GM18867 (cell line): ENCODE measurements at regions not wholly inside any gene's neighbourhood (a gene's known extent, or its start where the extent isn't known, plus 50 kb on each side); places are given as distances from the start of the nearest gene placed in this dataset.
A peak's percentile ranks its signal among the peaks of the same experiment; 100 is the strongest.

Experiments
- ATAC-seq: cut with Tn5 transposase; IDR thresholded peaks from one replicate; pipeline ENCODE4 v1.9.1; 2021; ENCODE audit warnings: mild to moderate bottlenecking, moderate library complexity; ENCODE audit not compliant: unreplicated experiment

DNA sequence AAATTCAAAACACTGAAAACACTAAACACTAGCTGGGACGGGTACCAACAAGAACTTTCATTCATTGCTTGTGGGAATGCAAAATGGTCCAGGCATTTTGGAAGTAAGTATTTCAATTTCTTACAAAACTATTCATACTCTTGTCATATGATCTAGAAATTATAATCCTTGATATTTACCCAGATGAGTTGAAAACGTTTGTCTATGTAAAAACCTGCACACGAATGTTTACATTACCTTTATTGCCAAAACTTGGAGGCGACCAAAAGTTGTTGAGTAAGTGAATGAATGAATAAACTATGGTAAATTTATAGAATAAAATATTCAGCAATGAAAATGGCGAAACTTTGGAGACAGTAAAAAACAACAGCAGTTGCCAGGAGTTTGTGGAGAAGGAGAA, 222.1 kb upstream of the EDIL3 start:
- ATAC-seq = no peak

DNA sequence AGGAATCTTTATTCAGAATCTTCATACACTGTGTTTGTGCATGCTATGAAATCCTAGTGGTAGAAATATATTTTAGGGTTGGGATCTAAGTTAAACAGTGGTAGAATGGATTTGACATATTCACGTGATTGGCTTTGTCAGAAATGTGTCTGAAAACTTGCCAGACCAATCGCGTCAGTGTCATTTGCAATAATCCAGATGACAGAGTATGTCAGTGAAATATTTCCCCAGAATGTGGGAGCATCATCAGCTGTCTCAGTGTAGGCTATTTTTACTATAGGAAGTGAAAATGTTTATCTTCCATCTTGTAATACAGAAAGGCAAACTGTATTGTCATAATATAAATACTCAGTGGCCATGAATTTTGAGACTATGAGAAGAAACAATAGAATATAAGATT, 220.6 kb upstream of the EDIL3 start:
- ATAC-seq = no peak

DNA sequence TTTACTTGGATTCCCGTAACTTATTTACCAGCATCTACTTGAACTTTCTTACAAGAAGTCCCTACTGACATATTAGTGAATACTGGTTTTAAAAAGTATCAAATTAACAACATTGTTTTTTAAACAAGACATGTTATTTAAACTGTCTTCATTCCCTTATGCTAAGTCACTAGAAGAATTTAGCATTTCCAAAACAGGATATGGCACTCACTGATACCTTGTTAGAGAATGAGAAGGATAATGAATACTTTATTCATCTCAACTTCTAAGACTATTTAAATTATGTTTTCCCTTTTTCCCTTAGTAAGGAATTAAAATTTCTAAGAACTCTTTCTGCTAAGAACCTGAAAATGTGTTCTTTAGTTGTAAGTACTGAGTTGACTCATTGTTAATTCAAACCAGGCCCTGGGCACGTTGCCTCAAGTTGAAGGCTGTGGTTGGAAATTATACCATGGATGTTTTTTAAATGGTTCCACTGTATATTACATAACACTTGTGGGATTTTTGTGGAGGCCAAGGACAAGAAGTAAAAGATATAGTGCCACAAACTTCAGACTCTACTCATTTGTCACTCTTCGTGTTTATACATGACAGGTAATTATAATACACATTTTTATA, 219.0 kb upstream of the EDIL3 start:
- no peak for ATAC-seq

DNA sequence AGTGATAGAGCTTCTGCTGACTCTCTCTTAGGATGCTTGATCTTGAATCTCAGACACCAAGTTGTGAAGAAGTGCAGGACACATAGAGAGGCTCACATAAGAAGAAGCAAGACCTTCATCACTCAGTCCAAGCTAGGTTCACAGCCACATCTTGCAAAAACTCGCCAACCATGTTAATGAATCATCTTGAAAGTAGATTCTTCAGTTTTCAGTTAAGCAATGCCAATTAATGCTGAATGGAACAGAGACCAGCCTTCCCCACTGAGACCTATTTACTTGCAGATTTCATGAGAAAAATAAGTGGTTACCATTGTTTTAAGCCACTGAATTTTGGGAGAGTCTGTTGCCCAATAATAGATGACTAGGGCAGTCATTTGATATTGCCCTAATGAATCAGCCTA, 217.7 kb upstream of the EDIL3 start:
- ATAC-seq = peak; percentile 73

DNA sequence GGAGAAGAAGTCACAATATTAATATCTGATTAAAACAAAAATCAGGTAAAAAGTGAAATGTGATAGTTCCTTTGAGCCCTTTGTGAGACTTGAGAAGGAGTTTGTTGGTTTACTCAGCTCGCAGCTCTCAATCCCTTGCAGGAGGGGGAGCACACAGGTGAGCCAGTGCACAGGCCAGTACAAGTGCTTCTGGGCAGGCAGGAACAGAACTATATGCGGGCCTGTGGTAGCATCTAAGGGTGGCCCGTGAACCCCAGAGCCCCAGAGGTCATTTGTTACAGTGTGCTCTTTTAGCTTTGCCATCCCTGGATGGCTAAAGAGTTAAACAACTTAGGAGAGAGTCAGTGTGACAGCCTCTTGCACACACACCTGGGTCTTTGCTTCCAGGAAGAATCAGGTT, 215.3 kb upstream of the EDIL3 start:
- ATAC-seq = no peak

DNA sequence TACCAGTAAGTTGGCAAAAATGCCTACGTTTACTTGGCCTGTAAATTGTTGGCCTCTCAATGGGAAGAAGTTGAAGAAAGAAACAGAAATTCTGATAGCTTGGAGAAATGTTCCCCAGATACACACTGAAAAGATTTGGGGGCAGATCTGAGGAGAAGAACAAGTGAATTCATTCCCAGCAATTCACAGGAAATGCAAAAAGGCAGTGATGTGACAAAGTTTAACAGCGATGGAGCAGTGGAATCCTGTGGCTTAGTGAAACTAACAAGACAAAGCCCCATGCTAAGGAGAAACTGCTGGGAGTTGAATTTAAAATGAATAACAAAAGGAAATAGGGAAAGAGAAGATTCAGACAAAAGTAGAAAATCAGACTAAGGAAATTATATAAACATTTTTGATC, 213.2 kb upstream of the EDIL3 start:
- ATAC-seq = no peak

DNA sequence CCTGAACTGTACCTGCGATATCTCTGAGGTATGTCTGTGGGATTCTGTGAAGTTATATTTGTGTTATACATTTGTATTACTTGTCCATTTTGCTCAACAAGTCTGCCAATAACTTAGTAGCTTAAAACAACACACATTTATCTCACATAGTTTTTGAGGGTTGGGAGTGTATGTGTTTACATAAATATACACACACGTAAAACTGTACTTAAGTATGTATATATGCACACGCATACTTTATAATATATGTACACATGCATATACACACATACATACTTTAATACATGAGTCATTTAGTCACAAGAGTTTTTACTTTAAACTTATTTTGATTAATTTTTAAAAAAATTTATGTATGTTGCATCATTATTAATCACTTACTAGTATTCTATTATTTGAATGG, 205.9 kb upstream of the EDIL3 start:
- ATAC-seq = no peak

DNA sequence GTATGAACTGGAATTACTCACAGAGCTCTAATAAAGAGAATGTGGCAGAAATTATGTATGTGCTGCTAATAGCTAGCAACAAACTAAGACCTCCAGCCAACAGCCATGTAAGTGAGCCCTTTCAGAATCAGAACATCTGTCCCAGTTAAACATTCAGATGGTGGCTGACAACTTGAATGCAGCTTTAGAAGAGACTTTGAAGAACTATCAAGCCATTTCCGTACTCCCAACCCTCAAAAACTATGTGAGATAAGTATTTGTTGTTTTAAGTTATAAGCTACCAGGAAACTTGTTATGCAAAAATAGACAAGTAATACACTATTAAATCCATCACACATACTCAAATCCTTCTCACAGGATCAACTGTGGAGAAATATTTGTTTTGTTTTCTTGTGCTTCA, 205.2 kb upstream of the EDIL3 start:
- no peak for ATAC-seq

DNA sequence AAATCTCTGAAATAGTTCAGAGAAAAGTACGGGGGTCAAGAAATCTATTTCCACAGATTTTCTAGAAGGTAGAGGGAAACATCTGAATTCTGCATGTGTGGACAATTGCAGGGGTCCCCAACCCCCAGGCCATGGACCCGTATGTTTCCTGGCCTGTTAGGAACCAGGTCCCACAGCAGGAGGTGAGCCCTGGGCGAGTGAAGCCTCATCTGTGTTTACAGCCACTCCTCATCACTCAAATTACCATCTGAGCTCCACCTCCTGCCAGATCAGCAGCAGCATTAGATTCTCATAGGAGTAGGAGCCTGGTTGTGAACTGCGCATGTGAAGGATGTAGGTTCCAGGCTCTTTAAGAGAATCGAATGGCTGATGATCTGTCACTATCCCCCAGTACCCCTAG, 200.5 kb upstream of the EDIL3 start:
- ATAC-seq = no peak

DNA sequence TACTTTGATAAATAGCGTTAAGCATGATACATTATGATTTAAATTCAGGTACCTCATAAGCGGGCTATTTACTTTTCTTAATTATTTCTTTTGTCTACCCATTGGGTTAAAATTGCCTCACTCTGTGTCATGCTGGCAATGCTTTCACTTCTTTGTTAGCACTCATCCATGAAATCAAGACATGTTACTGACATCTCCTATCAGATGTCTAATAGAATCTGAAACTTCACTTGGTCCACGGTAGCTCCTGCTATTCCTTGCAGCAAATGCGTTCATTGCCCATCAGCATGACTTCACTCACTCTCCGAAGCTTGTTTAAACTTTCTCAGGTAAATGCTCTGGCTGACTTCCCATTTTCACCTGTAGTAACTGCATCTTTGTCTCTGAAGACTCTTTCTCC, 193.5 kb upstream of the EDIL3 start:
- no peak for ATAC-seq

DNA sequence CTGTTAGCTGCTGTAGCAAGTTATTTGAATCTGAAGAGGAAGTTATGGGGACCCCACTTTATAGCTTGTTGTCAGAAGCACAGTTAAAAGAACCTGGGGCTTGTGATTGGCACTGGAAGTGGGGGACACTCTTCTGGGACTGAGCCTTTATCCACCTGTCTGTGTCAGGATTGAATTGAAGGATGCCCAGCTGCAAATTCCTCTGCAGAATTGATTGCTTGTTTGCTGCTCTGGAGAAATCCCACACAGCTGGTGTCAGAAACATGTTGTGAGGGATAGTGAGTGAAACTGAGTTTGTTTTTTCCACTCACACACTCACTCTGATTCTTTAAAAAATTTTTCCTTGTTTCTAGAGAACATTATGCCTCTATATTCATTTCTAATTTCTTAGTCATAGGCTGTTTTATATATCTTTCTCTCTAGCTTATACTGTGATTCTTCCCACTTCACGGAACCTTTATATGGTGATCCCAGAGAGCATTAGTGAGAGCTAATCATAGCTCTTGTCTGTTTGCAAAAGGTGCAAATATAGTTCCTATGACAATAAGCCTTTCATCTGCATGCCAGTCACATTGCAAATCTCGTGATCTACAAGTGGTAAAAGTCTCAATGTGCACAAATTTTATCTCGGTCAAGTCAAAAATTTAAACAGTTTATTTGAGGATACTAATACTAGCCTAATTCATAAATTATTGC, 188.5 kb upstream of the EDIL3 start:
- no peak for ATAC-seq

DNA sequence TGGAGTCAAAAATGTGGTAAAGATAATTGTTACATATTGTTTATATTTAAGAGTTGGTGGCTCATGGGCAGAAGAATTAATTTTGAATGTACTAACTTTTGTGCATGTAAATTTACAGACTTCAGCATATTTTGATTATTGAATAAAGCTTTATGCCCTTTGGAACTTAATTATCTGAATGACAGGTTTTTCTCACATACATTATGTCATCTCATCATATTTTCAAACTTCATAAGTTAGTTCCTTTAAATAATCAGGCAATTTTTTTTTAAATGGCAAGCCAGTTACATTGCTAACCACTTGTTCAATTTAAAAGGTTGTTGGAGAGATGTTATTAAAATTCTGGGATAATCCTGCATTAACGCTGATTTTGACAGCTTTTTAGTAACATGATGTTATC, 184.6 kb upstream of the EDIL3 start:
- ATAC-seq = no peak

DNA sequence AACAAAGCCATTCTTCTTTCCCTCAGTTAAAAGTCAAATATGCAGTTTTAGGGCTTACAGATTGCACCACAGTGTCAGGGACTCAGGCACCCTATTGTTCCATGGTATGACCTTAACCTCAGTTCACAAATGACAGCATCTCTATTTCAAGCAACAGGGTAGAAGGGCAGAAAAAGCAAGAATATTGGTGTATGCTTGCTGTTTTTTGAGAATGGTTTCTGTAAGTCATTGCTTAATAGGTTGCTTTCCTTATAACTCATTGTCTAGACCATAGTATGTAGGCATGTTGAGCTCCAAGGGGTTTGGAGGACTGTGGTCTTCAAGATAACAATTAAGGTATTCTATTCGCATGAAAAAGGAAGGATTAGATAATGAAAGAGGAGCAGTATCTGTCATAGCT, 183.5 kb upstream of the EDIL3 start:
- no peak for ATAC-seq

DNA sequence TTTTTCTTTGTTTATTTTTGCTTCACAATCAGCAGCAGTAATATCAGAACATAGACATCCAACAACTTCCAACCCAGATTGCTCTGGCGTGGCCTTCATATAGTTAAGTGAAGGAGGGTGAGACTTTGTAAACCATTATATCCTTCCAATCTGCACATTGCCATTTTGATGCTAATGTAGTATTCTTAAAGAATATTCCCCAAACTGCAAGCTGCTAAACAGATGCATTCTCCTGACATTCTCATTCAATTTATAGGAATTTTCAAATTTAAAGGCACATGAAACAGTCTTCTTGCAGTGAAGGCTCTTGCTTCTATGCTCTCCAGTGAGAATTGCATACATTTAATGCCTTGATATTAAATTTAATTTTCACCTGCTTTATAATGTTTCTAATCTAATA, 181.2 kb upstream of the EDIL3 start:
- no peak for ATAC-seq

DNA sequence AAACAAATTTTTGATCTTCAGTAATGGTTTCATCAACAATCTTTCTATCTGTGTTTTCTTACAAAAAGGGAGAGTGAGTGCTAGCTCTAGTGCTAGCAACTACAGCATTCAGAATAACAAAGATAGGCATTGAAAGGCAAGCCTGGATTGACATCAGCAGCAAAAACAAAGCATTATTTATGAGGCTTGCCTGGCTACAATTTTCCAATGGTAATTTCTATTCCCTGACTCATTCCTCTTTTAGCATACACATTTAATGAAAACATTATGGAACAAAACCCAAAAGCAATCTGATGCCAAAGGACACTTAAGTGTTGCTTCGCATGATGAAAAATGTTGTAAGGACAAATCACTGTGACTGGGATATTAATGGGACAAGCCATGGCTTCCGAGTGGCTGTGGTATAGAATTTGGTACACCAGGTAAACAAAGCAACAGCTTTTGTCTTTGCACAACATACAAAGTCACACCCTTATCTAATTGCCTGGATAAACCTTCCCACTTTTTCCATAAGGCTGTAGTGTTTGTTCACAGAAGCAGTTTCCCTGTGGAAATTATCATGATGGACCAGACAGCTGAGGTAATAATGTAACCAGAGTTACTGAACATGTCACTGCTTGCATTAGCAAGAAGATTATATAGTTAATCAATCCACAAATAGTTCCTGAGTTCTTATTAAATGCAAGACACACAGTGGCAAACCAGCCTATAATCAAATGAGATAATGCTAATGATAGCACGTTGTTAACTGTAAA, 179.8 kb upstream of the EDIL3 start:
- ATAC-seq = no peak

DNA sequence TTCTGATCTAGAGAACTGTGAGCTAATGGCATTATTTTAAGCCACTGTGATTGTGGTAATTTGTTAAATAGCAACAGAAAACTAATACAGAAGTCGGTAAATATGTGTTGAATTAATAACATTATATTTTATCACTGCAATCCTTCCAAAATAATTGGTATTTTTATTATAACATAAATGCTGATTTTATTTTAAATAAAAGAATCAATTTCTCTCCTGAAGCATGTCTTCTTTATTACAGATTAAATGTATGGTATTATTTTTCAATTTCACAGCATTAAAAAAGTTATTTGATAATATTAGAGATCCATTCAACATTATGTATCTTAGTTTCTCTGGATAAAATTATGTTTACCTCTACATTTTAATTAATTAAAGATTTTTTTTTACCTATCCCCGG, 165.5 kb upstream of the EDIL3 start:
- ATAC-seq = no peak

DNA sequence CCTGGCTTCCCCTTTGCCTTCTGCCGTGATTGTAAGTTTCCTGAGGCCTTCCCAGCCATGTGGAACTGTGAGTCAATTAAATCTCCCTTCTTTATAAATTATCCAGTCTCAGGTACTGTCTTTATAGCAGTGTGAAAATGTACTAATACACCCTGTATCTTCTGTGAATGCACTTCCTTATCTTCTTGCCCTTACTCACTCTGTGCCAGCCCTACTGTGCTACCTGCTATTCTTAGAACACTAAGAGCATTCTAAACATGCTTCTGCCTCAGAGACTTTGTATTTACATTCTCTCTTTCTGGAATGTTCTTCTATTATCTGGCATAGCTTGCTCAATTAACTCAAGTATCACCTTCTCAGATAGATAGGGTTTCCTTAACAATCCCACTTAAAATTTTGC, 164.4 kb upstream of the EDIL3 start:
- no peak for ATAC-seq

DNA sequence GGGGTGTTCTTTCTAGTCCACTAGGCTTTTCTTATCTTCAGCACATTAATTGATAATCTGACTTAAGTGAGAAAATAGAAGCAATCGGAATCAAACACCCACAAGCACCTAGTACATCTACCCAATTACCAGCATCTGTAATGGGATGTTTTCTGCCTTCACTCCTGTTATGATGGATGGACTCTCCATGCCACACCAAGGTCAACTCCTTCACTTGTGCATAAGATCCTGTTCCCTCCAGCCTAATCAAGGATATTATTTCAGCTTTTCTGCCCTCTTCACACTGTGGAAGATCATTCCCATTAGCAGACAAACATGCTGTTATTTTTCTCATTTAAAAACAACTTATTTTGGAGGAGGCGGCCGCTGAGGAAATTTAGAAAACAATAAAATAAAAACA, 162.0 kb upstream of the EDIL3 start:
- no peak for ATAC-seq

DNA sequence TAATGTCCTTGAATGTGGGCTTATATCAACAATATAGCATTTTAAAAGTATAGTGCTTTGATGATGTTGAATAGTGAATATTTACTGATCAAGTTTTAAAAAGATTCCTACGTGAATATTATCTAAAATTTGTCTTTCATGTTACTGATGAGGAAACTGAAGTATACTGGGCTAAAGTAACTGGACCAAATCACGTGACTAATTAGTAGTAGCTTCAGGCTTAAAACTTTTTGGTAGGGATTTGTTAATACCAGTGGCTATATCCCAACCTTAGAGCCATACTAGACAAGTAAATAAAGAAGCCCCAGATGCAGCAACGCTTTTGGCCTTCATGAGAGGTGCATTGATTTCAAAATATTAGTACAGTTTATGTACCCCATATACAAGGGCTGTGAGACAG, 152.1 kb upstream of the EDIL3 start:
- ATAC-seq = no peak

DNA sequence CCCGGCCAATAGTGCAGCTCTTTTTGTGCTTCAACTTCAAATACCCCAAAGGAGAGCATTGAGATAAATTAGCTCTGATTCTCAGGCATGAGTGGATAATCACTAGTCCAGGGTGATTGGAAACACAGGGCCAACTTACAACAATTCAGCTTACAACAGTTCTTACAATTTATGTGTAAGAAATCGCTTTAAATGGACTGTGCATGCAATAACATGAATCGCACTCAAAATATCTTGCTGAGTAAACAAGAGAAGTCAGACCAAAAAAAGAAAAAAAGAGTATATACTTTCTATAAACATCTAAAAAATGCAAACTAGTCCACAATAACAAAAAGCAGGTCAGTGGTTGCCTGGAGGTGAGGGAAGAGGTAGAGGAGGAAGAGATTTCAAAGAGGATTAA, 150.6 kb upstream of the EDIL3 start:
- no peak for ATAC-seq

DNA sequence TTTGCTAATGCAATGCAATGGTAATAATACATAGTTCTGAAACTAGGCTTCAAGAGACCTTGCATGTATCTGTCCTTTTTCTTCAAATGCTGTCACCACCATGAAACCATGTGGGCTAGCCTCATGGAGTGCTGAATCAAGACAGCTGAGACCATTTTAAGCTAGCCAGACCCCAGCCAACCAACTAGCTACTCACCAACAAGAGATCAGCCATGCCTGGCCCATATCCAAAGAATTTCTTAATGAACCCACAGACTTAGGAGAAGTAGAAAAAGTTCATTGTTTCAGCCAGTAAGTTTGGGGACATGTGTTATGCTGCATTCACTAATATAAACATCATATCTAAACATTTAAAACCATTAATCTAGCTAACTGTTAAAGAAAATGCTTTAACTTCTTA, 139.8 kb upstream of the EDIL3 start:
- ATAC-seq = no peak

DNA sequence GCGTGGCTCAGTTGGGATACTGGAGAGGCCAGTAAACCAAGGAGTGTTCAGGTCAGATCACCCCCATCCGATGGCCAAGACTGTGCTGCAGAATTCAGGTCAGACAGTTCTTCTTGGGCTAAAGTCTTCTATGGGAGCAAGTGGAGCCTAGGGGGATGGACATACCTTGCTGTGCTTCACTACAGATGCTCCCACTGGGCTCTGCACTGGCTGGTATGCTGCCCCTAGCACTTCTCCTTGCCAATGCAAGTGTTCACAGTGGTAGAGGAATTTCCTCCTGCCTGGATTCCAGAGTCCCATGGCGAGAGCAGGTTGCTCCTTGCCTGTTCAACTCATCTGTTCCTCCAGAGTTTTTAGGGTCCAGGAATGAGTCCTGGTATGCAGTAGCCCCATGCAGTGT, 134.2 kb upstream of the EDIL3 start:
- ATAC-seq = no peak
